Cortex of kidney (tissue), 1 donor: ENCODE measurements at regions not wholly inside any gene's neighbourhood (a gene's known extent, or its start where the extent isn't known, plus 50 kb on each side); places are given as distances from the start of the nearest gene placed in this dataset.
A peak's percentile ranks its signal among the peaks of the same experiment; 100 is the strongest.
"Not testable (repeated sequence)": the region's sequence is repeated elsewhere in the genome, so short reads cannot be mapped to it uniquely, and the experiment has no call there.

ENCODE experiments used
- DNase-seq: peaks from one replicate; lab custom pipeline; 2025; lab: John Stamatoyannopoulos, UW

DNA sequence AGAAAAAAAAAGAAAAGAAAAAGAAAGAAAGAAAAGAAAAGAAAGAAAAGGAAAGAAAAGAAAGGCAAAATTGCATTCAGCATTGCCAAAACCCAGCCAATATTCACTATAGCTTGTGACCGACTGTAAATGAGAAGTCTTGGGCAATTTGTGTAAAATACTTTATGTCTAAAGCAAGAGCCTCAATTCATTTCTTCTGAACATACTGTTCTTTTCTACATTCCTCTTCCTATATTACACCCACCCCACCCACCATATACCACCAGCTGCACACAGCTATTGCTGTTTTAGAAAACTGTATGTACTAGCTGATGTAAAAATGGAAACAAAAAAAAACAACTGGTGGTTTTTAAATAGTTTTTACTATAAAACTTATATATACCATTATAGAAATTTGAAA lies 156.9 kb upstream of the TTC29 start:
- no peak for DNase-seq

DNA sequence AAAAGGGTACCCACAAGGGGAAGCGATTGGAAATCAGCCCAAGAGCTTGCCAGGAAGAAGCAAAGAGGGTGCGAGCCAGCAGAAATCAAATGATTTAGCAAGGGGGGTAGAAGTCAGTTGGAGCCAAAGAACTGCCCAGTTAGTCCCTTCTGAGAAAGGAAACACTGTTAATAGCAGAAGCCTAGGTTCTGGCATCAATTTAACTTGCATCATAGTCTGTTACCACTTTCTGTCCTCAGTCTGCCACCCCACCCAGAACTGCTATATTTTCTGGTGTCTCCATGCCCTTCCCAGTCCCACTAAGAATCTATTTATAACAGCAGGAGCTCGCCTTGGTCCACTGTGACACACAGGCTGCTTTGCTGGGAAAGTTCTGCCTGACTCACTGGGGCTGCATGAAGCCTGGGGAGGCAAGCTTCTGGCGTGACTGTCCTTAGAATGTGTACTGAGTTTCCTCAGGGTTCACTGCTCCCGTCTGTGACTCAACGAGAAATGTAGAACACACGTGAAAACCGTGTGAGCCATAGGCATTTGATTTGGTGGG lies 157.8 kb upstream of the TTC29 start:
- DNase-seq: no peak

DNA sequence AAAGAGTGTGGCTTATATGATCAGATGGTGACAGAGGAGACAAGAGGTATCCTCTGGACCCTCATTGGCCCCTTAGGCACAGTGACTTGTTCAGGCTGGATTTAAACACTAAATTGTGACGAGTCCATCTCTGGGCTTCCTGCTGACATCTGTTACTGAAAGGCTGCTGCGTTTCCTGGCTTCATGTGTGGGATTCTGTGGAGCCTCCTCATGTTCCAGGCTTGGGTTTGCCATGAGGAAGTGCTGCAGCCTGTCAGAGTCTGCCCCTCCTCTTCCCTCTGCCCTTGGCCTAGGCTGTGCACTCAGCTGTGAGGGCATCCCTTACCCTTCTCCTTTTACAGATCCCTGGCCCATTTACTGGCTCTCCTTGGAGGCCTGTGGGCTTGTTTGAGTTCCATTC lies 159.1 kb upstream of the TTC29 start:
- DNase-seq: no peak

DNA sequence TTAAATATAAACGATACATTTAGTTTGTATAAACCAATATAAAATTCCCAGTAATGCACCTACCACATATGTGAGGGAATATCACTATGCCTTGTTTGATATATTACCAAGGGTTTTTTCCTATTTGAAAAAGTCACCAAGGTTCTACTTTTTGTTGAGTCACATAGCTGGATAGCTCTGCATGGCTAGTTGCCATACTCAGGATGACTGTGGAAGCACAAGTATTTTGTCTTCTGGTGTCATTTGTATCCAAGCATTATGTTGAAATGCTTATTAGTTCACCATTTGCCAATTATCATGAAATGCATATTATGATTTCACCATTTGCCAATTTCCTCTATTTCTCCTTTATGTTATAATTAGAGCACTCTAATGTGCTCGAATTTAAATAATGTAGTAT lies 162.7 kb upstream of the TTC29 start:
- no peak for DNase-seq

DNA sequence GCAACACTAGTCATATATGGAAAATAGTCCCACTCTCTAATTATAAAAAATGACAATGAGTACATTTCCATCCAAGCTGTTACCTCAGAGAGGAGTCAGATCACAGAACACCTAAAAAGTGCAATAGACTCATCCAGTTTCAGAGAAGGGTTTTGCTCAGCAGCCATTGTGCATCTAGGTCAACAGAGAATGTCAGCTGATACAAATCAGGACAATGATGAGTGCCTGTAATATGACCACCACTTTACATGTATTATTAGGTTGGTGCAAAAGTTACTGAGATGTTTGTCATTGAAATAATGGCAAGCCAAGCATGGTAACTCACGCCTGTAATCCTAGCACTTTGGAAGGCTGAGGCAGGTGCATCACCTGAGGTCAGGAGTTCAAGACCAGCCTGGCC lies 164.1 kb upstream of the TTC29 start:
- DNase-seq: no peak

DNA sequence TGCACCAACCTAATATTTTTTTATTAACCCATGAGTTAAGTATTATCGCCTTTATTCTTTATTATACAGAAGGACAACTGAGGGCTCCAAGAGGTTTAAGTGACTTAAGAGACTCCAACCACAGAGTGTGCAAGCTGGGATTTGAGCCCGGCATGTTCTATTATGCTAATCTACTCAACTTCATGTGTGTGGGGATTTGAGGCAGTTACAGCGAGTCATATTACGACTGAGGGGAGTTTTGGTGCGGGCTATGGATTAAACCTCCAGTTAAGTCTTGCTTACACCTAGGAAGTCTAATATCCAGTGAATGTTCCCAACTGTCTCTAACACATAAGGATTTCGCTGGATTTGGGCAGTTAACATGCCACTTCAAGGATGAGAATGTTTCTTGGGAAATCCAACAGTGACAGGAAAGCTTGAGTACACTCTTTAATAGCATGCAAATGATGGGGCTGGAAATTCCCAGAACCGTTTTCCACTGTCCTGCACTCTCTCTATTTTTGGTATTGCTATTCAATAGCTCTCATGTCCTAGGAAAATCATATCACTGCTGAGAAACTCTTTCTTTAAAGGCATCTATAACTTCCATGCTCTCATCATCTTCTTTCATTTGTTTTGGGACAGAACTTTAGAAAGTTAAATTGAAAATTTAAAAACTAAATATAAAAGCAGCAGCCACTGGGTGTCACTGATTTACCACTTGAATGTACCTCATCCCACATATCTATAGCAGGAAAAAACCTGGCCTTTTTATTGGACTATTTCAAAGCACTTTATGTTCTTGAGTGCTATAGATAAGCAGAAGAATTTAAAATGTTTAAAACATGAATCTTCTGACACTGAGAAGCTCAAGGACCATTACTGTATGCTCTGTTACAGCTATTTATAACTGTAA lies 165.1 kb upstream of the TTC29 start:
- no peak for DNase-seq

DNA sequence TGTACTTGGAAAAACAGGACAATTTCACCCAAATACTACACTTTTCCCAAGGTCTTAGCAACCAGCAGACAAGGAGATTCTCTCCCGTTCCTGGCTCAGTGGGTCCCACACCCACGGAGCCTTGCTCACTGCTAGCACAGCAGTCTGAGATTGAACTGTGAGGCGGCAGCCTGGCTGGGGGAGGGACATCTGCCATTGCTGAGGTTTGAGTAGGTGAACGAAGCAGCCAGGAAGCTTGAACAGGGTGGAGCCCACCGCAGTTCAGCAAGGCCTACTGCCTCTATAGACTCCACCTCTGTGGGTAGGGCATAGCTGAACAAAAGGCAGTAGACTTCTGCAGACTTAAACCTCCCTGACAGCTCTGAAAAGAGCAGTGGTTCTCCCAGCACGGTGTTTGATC lies 166.5 kb upstream of the TTC29 start:
- not testable (repeated sequence) for DNase-seq

DNA sequence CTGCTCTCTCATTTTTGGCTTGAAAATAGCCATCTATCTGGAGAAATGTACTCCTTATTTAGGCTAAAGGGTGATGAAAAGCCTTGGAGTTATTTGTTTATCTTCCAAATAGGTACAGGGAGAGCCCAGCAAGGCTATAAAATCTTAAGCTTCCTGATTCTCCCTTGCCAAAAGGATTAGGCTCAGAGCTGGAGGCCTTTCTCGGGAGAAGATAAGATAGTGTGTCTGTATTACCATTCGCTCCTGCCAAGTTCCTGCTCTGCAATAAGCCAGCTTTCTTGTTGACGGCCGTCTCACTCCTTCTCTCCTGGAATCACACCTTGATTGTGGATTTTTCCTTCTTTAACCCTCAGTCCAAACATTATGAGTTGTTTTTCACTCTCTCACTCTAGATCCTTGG lies 171.8 kb upstream of the TTC29 start:
- no peak for DNase-seq

DNA sequence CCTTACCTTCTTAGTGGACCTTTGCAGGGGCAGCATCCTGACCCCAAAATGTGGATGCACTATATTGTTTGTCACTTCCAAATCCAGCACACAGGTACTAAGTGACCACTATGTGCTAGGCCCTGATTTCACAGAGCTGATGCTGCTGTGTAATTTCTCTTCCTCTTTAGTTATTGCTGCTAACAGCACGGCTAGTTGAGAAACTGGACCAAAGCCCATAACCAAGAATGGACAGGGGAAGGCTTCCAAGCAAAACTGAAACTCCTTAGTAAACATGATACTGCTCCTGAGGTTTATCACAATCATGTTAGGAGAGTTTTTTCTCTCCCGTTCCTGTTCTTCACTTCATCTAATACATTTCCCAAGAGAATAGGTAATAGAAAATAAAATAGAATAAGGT lies 172.9 kb upstream of the TTC29 start:
- no peak for DNase-seq

DNA sequence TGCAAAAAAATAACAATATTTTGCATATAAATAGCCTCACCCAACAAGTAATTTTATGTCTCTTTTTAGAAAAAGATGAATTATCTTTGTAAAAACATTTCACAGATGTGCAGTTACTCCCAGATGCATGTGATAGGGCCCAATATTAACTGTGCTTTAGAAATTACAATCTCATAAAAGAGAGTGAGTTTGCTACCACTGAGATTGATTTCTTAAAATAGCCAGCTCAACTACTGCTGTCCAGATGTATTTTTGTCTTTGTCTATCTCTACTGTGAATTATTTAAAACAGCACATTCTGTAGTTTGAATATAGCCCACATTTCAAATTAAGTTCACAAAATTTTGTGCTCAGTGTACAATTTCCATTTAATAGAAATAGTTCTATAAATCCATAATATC lies 177.0 kb upstream of the TTC29 start:
- DNase-seq: no peak

DNA sequence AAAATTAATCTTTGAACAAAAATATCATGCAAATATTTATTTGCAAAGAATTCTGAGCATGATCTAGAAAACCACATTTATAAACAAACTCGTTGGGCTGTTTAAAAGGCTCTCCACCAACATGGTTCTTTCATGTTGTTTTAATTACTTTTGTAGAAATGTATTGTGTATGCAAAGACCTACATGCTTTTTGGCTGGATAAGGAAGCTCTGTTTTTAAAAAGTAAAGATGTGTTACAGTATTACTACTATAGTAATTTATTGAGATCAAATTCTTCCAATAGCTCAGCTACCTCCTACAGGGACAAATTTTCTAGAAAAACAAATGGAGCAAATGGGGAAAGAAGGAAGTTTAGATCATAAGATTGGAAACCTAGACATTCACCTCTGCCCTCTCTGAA lies 177.5 kb upstream of the TTC29 start:
- no peak for DNase-seq

DNA sequence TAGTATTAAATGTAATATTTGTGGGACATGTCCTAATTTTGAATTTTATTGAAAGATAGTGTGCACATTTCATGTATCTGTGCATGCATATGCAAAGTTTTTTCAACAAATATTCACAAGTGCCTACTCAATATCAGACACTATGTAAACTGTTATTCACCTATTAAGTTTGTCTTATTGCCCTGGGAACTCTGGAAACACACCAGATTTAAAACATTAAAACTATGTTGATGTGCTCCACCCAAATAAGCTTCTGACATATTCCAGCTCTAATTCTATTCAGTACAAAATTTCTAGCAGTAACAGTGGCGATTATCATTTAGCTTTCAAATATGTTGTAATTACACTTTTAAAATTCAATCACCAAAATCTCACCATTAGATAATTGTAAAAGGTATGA lies 183.1 kb upstream of the TTC29 start:
- DNase-seq: no peak

DNA sequence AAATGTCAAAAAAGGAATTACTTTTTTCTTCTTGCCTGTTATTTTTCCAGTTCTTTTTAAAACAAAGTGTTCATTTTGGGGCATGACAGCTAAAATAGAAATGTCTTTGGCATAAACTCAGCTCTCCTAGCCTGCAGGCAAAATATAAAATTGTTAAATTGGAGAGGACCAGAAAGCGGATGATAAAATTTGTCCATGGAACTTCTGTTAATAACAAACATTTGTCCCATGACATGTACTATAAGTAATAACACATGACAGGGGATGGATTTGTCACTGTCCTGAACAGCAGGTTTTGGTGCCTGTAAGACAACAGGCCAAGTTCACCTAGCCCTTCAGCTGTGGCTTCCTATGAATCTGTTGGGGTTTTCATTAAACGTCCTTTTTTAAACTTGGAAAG lies 184.0 kb upstream of the TTC29 start:
- no peak for DNase-seq

DNA sequence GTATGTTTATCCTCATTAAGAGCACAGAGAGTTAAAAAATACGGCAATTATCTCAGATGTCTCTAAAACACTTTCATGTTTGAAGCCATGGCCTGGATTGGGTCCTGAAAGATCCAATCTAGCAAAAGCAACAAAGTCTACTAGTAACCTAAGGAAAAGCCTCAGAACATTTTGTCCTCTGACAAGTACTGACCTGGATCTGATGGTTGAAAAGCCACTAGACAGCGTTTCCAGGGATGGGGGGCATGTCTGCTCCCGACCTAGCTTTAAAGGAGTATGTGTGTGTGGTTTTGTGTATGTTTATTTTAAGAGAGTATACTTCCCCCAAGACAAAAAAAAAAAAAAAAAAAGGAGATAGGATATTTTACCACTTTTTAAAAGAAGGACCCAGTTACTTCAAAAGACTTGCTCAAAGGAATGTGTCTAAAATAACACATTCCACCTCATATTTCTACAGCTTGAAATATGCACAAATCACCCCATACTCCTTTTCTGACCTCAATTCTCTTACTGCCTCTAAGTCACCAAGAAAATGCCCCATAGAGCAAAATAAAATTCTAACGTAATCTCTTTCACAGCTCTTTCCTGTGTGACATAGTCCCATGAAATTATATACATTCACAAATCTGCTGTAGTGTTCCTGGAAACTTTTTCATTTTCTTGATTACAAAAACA lies 189.0 kb upstream of the TTC29 start:
- DNase-seq: no peak

DNA sequence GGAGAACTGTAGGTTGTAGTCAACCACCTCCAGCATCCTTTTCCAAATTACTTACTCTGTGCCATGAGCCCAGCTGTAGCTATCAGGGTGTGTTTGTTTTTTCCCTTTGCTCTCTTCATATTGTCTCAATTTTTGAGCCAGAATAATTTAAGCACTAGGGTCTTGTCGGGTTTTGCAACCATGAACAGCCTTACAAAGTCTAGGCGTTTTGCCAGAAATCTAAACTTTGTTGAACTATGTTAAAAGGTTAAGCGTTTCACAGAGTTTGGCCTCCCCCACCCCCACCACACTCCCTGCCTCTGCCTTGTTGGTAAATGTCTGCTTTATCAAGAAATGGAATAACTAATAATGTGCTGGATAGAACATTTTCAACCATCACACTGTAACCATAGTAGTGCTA lies 190.6 kb upstream of the TTC29 start:
- DNase-seq: no peak

DNA sequence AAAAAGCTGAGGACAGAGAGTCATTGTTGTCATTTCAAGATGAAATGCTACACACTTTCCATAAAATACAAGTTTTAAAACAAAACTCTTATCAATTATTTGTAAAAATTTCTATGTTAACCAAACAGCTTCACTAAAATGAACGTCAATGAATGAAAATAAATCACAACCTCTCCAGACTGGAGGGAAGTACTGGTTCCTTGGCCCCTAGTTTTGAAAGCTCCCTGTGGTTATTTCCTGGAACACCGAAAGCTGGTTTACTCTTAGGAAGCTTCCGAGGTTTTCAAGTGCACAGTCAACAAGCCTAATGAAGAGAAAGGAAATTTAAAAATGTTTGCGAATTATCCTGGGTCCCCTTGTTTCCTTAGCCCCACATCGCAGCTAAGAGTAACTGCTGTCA lies 191.1 kb upstream of the TTC29 start:
- no peak for DNase-seq

DNA sequence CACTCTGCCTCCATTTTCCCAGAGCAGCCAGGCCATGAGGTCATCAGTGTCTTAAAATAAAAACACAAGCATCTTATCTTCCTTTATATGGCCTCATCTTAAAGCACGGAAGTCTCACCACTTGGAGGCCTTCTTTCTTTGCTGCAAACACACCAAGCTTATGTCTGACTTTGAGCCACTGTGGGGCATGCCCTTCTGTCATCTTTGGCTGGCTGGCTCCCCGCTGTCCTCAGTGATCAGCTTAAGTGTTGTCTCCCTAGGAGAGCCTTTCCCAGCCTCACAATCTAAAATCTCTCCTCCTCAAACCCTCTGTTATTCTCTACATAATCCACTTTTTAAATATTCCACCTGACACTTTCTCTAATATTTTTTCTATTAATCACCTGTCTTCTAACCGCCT lies 191.6 kb upstream of the TTC29 start:
- DNase-seq: no peak

DNA sequence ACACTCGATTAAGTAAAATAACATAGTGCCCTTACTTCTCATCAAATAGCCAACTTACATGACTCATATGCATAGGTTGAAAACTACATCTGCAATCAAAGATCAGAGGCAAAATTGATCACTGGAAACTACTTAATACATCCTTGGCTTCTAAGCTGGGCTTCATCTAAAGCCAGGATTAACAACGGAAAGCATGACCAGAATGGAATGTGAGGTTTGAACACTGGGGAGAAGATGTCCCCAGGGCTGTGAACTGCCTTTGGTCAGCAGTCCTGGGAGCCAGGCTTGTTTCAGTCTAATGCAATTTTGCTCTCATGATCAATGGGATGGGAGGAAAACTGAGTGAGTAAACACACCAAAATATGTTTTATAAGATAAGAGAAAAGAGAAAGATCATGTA lies 192.5 kb upstream of the TTC29 start:
- DNase-seq: no peak

DNA sequence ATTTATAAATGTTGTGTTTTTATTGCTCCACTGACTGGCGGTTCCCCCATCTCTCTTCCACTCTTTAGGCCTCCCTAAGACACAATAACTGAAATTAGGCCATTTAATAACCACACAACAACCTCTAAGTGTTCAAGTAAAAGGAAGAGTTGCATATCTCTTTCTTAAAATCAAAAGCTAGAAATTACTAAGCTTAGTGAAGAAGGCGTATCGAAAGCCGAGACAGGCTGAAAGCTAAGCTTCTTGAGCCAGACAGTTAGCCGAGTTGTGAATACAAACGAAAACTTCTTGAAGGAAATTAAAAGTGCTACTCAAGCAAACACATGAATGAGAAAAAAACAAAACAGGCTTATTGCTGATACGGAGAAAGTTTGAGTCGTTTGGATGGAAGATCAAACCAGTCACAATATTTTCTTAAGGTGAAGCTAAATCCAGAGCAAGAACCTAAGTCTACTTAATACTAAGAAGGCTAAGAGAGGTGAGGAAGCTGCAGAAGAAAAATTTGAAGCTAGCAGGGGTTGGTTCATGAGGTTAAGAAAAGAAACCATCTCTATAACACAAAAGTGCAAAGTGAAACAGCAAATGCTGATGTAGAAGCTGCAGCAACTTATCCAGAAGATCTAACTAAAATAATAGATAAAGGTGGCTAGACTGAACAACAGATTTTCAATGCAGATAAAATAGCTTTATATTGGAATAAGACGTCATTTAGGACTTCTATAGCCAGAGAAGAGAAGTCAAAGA lies 194.0 kb upstream of the TTC29 start:
- no peak for DNase-seq

DNA sequence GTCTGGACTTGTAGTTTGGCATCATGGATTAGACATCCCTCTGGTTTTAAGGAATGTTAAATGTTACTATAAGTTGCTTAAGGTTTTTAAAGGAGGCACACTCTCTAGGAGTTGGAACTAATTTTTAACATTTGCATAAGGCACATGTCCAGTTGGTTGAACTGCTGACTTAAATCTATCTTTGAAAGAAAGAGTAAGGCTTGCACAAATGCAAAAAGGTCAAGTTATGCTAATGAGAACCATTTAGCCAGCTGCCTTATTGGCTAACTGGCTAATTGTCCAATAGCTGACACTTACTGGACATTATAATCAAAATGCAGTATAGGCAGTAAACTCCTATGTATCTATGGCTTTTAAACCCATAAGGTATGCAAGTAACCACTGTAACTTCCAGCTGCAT lies 206.1 kb upstream of the TTC29 start:
- no peak for DNase-seq

DNA sequence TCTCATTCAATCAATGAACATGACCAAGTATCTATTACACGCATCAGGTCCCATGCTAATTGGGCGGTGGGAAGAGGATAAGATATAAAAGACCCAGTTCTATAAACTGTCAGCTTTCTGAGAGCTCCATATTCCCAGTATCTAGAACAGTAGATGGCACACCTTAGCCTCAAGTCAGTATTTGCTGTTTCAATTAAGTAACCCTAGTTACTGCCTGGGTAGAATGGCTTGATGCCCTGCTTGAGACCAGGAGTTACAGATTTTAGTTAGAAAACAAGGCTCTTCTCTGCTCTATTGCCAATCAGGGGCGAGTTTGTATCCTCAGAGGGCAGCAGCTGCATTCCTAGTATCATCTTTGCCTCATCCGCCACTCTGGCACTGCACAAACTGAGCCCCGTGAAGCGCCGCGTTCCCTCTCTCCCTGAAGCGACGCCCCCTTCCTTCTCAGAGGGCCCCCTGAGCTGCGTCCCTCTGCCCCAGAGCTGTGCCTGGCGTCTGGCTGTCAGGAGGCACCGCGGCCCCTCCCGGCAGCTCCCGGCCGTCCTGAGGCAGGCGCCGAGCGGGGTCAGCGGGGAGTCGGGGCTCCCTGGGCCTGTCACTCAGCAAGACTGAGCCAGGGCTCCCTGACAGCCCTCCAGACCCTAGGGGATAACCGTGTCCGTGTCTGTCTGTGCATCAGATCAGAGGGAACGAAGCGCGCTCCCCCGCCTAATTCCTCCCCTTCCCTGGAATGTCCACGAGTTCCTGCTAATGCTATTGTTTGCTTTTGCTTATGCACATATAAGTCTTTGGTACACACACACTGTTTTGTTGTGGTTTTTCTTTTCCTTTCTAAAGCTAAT lies 212.4 kb upstream of the TTC29 start:
- peak; percentile 6 for DNase-seq
